ENCODE measurements at regions not wholly inside any gene's neighbourhood (a gene's known extent, or its start where the extent isn't known, plus 50 kb on each side); places are given as distances from the start of the nearest gene placed in this dataset.

DNA sequence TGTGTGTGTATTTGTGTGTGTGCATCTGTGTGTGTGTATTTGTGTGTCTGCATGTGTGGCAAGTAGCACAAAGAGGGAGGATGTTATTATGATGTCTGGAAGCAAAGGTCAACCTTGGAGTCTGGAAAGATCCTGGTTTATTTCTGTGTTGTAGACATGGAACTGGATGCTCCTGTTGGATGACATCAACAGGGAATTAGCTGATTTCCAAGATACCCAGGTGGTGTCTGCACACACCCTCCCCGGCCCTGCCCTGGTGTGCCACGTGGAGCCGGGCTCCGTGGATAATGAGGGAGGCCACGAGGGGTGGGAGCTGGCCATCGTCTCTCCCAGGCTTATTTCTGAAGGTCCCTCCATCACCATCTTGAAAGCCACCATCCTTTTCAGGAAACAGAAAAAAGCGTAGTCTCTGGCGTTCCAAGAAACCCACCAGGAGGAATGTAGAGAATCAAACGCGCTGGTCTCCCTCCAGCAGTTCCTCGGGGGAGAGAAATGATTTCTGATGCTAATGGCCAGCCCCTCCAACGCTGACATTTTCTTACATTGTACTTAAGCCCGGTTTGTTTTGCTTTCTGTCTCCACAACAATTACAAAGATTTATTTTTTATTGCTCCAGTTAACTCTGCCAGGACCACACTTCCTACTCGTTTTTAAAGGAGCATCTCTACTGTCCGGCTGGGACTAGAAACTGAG is 93.3 kb downstream of the FOXL1 start:
- no peak for DNase-seq (ENCODE audit: low read depth, low spot score)
- H3K9me3 ChIP-seq (ENCODE audit: control insufficient read depth, insufficient read depth, low read length): no peaks in the 10 kb centered on the region
- no peaks in the 10 kb centered on the region for H3K27me3 ChIP-seq (ENCODE audit: control insufficient read depth, insufficient read depth, low read length)
- H3K27ac ChIP-seq (ENCODE audit: low read length): no peak overlapping the region
- H3K4me3 ChIP-seq (ENCODE audit: low read length): no peak overlapping the region
- H3K36me3 ChIP-seq (ENCODE audit: control insufficient read depth, insufficient read depth, low read length): no peaks in the 10 kb centered on the region
- no peaks in the 10 kb centered on the region; the same call in none of the 2 replicates for H3K4me1 ChIP-seq (ENCODE audit: control insufficient read depth, insufficient read depth, low read length)
- no CpG with 5 or more reads among the region's 15 CpGs for WGBS (ENCODE audit: insufficient coverage, insufficient read length)

GRCh38 chr16:86672179-86672863 is 94.0 kb downstream of the FOXL1 start:
- no peak for DNase-seq (ENCODE audit: low read depth, low spot score)
- Histone ChIP-seq H3K27ac (ENCODE audit: low read length) (no peak overlapping the region), H3K27me3 (ENCODE audit: control insufficient read depth, insufficient read depth, low read length) (no peaks in the 10 kb centered on the region), H3K4me3 (ENCODE audit: low read length) (no peak overlapping the region), H3K9me3 (ENCODE audit: control insufficient read depth, insufficient read depth, low read length) (no peaks in the 10 kb centered on the region), H3K4me1 (ENCODE audit: control insufficient read depth, insufficient read depth, low read length) (no peaks in the 10 kb centered on the region; the same call in none of the 2 replicates), H3K36me3 (ENCODE audit: control insufficient read depth, insufficient read depth, low read length) (no peaks in the 10 kb centered on the region)
- WGBS (ENCODE audit: insufficient coverage, insufficient read length): no CpG with 5 or more reads among the region's 17 CpGs

GRCh38 chr16:86673090-86673955 is 95.0 kb downstream of the FOXL1 start:
- H3K27me3 ChIP-seq (ENCODE audit: control insufficient read depth, insufficient read depth, low read length): no peaks in the 10 kb centered on the region

GRCh38 chr16:86673956-86674453 is 95.7 kb downstream of the FOXL1 start:
- no peaks in the 10 kb centered on the region for H3K27me3 ChIP-seq (ENCODE audit: control insufficient read depth, insufficient read depth, low read length)
- no peak overlapping the region for H3K27ac ChIP-seq (ENCODE audit: low read length)
- H3K36me3 ChIP-seq (ENCODE audit: control insufficient read depth, insufficient read depth, low read length): no peaks in the 10 kb centered on the region
- no peak for DNase-seq (ENCODE audit: low read depth, low spot score)
- no peaks in the 10 kb centered on the region for H3K9me3 ChIP-seq (ENCODE audit: control insufficient read depth, insufficient read depth, low read length)
- H3K4me1 ChIP-seq (ENCODE audit: control insufficient read depth, insufficient read depth, low read length): no peaks in the 10 kb centered on the region; the same call in 1 of the 2 replicates
- WGBS (ENCODE audit: insufficient coverage, insufficient read length): 100% methylated on average over 3 of the region's 3 CpGs
- no peak overlapping the region for H3K4me3 ChIP-seq (ENCODE audit: low read length)

More at GRCh38 chr16:86673090-86673955, 95.0 kb downstream of the FOXL1 start:
- 100% methylated on average over 3 of the region's 4 CpGs for WGBS (ENCODE audit: insufficient coverage, insufficient read length)
- no peaks in the 10 kb centered on the region for H3K9me3 ChIP-seq (ENCODE audit: control insufficient read depth, insufficient read depth, low read length)
- no peaks in the 10 kb centered on the region; the same call in none of the 2 replicates for H3K4me1 ChIP-seq (ENCODE audit: control insufficient read depth, insufficient read depth, low read length)
- H3K27ac ChIP-seq (ENCODE audit: low read length): no peak overlapping the region
- H3K36me3 ChIP-seq (ENCODE audit: control insufficient read depth, insufficient read depth, low read length): no peaks in the 10 kb centered on the region
- no peak for DNase-seq (ENCODE audit: low read depth, low spot score)
- H3K4me3 ChIP-seq (ENCODE audit: low read length): no peak overlapping the region

- WGBS (ENCODE audit: insufficient coverage, insufficient read length): no CpG with 5 or more reads among the region's 4 CpGs
- H3K9me3 ChIP-seq (ENCODE audit: control insufficient read depth, insufficient read depth, low read length): no peaks in the 10 kb centered on the region
- DNase-seq (ENCODE audit: low read depth, low spot score): no peak
- H3K27ac ChIP-seq (ENCODE audit: low read length): no peak overlapping the region
- no peaks in the 10 kb centered on the region for H3K4me1 ChIP-seq (ENCODE audit: control insufficient read depth, insufficient read depth, low read length)
- no peaks in the 10 kb centered on the region for H3K27me3 ChIP-seq (ENCODE audit: control insufficient read depth, insufficient read depth, low read length)
- H3K4me3 ChIP-seq (ENCODE audit: low read length): no peak overlapping the region
- no peaks in the 10 kb centered on the region for H3K36me3 ChIP-seq (ENCODE audit: control insufficient read depth, insufficient read depth, low read length)
These were observed 97.9 kb downstream of the FOXL1 start for GRCh38 chr16:86676254-86676670.

- Histone ChIP-seq H3K4me1 (ENCODE audit: control insufficient read depth, insufficient read depth, low read length) (no peaks in the 10 kb centered on the region; the same call in 1 of the 2 replicates), H3K4me3 (ENCODE audit: low read length) (no peak overlapping the region), H3K27me3 (ENCODE audit: control insufficient read depth, insufficient read depth, low read length) (no peaks in the 10 kb centered on the region), H3K9me3 (ENCODE audit: control insufficient read depth, insufficient read depth, low read length) (no peaks in the 10 kb centered on the region), H3K36me3 (ENCODE audit: control insufficient read depth, insufficient read depth, low read length) (no peaks in the 10 kb centered on the region), H3K27ac (ENCODE audit: low read length) (no peak overlapping the region)
- DNase-seq (ENCODE audit: low read depth, low spot score): no peak
- no CpG with 5 or more reads among the region's 2 CpGs for WGBS (ENCODE audit: insufficient coverage, insufficient read length)
These were observed 101.1 kb downstream of the FOXL1 start for GRCh38 chr16:86679490-86679889.

DNA sequence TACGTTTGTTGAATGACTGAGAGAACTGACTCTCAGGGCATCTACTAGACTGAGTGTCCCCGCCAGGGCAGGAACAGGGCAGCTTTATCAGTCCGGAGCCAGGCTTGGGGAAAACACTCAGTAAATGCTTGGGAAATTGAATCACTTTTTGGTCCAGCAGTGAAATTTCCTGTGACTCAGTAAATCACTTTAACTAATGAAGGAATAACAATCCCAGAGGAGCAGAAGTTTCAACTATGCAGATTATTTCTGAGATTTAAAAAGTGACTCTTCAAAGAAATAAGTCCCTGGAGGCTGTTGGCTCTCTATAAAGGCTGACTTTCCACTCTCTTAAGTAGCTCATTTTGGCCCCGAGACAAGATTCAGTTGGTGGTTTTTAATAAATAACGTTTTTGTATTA is 101.8 kb downstream of the FOXL1 start:
- H3K27ac ChIP-seq (ENCODE audit: low read length): no peak overlapping the region
- H3K27me3 ChIP-seq (ENCODE audit: control insufficient read depth, insufficient read depth, low read length): no peaks in the 10 kb centered on the region
- no peaks in the 10 kb centered on the region for H3K36me3 ChIP-seq (ENCODE audit: control insufficient read depth, insufficient read depth, low read length)
- no peak for DNase-seq (ENCODE audit: low read depth, low spot score)
- no peaks in the 10 kb centered on the region for H3K9me3 ChIP-seq (ENCODE audit: control insufficient read depth, insufficient read depth, low read length)
- no peaks in the 10 kb centered on the region; the same call in 1 of the 2 replicates for H3K4me1 ChIP-seq (ENCODE audit: control insufficient read depth, insufficient read depth, low read length)
- no CpG with 5 or more reads among the region's 5 CpGs for WGBS (ENCODE audit: insufficient coverage, insufficient read length)
- no peak overlapping the region for H3K4me3 ChIP-seq (ENCODE audit: low read length)

- Histone ChIP-seq H3K4me1 (ENCODE audit: control insufficient read depth, insufficient read depth, low read length) (no peaks in the 10 kb centered on the region; the same call in 1 of the 2 replicates), H3K9me3 (ENCODE audit: control insufficient read depth, insufficient read depth, low read length) (no peaks in the 10 kb centered on the region), H3K27me3 (ENCODE audit: control insufficient read depth, insufficient read depth, low read length) (no peaks in the 10 kb centered on the region), H3K4me3 (ENCODE audit: low read length) (no peak overlapping the region), H3K36me3 (ENCODE audit: control insufficient read depth, insufficient read depth, low read length) (no peaks in the 10 kb centered on the region), H3K27ac (ENCODE audit: low read length) (no peak overlapping the region)
- no peak for DNase-seq (ENCODE audit: low read depth, low spot score)
- no CpG with 5 or more reads among the region's 8 CpGs for WGBS (ENCODE audit: insufficient coverage, insufficient read length)
These were observed 102.3 kb downstream of the FOXL1 start for GRCh38 chr16:86680661-86681030.

GRCh38 chr16:86681031-86681756 is 102.8 kb downstream of the FOXL1 start:
- Histone ChIP-seq H3K36me3 (ENCODE audit: control insufficient read depth, insufficient read depth, low read length) (no peaks in the 10 kb centered on the region), H3K27me3 (ENCODE audit: control insufficient read depth, insufficient read depth, low read length) (no peaks in the 10 kb centered on the region), H3K9me3 (ENCODE audit: control insufficient read depth, insufficient read depth, low read length) (no peaks in the 10 kb centered on the region), H3K27ac (ENCODE audit: low read length) (no peak overlapping the region), H3K4me1 (ENCODE audit: control insufficient read depth, insufficient read depth, low read length) (no peaks in the 10 kb centered on the region; the same call in 1 of the 2 replicates), H3K4me3 (ENCODE audit: low read length) (no peak overlapping the region)
- DNase-seq (ENCODE audit: low read depth, low spot score): no peak
- no CpG with 5 or more reads among the region's 37 CpGs for WGBS (ENCODE audit: insufficient coverage, insufficient read length)

DNA sequence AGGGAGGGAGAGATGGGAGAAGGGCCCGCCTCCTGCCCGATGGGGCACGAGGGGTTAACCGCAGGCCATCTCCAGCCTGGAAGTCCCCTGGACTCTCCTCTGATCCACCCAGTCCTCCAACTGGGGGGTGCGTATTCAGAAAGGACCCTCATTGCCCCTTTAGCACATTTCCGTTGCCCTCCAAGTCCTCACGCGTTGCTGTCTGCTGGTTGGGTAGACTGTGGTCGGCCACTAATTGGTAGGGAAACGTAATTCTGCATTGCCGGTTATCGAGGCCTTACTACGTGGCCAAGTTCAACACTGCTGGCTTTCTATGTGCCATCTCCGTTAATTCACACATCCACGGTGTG is 103.4 kb downstream of the FOXL1 start:
- Histone ChIP-seq H3K36me3 (ENCODE audit: control insufficient read depth, insufficient read depth, low read length) (no peaks in the 10 kb centered on the region), H3K27ac (ENCODE audit: low read length) (no peak overlapping the region), H3K4me3 (ENCODE audit: low read length) (no peak overlapping the region), H3K9me3 (ENCODE audit: control insufficient read depth, insufficient read depth, low read length) (no peaks in the 10 kb centered on the region), H3K4me1 (ENCODE audit: control insufficient read depth, insufficient read depth, low read length) (no peaks in the 10 kb centered on the region; the same call in 1 of the 2 replicates), H3K27me3 (ENCODE audit: control insufficient read depth, insufficient read depth, low read length) (no peaks in the 10 kb centered on the region)
- DNase-seq (ENCODE audit: low read depth, low spot score): no peak
- WGBS (ENCODE audit: insufficient coverage, insufficient read length): no CpG with 5 or more reads among the region's 15 CpGs

All from iPS DF 6.9 (cell line).